ENCODE measurements at regions not wholly inside any gene's neighbourhood (a gene's known extent, or its start where the extent isn't known, plus 50 kb on each side); places are given as distances from the start of the nearest gene placed in this dataset.

GRCh38 chr15:99906311-99906710, 173.1 kb upstream of the LYSMD4 start:
- TF ChIP-seq POLR2AphosphoS5 (IDR thresholded peaks at IDR 0.05; ENCODE audit: low read depth, low read length) (no peak), CTCF (IDR thresholded peaks at IDR 0.05; ENCODE audit: control extremely low read depth in 1 of 3, insufficient read depth in 1 of 3, low read depth in 1 of 3, low read length in 3 of 3) (no peak), POLR2A (IDR thresholded peaks at IDR 0.05; ENCODE audit: control extremely low read depth in 1 of 2, low read depth in 2 of 2, low read length in 2 of 2) (no peak), SUZ12 (IDR thresholded peaks at IDR 0.05; ENCODE audit: low read length) (no peak), ATF3 (IDR thresholded peaks at IDR 0.05; ENCODE audit: insufficient read depth, low read depth, low read length) (no peak)
